SK-N-SH (cell line): ENCODE measurements at regions not wholly inside any gene's neighbourhood (a gene's known extent, or its start where the extent isn't known, plus 50 kb on each side); places are given as distances from the start of the nearest gene placed in this dataset.

Experiments used
- CTCF ChIP-seq: fragments of 200-600 bp; sonication (generic); IDR thresholded peaks from 2 replicates; pipeline ENCODE4 v1.6.1; 2017; ENCODE audit warnings: antibody characterized with exemption, mild to moderate bottlenecking, moderate library complexity
- GATA2 ChIP-seq: sonication (generic); formaldehyde crosslinking; IDR thresholded peaks from 2 replicates; pipeline ENCODE4 v1.5.0; 2020; ENCODE audit warnings: mild to moderate bottlenecking, missing genetic modification reagents
- MAX ChIP-seq: IDR thresholded peaks from 2 replicates; pipeline ENCODE4 v1.4.0; 2012; ENCODE audit warnings: low read depth
- REST ChIP-seq: IDR thresholded peaks from 2 replicates; pipeline ENCODE4 v1.6.1; 2012; ENCODE audit warnings: mild to moderate bottlenecking, low read depth, low read length, moderate library complexity
- USF1 ChIP-seq: IDR thresholded peaks from 2 replicates; pipeline ENCODE4 v1.4.0; 2012; ENCODE audit warnings: low read depth, borderline replicate concordance
- USF2 ChIP-seq: fragments of 150-350 bp; IDR thresholded peaks from 2 replicates; pipeline ENCODE4 v1.6.1; 2017; ENCODE audit warnings: antibody characterized with exemption, low read length, low read depth, borderline replicate concordance

- TF ChIP-seq CTCF (no peak), GATA2 (CRISPR knock-in tag) (no peak), USF2 (no peak), USF1 (no peak), MAX (no peak), REST (no peak)
Observed at GRCh38 chr4:124964852-124965496, 252.4 kb upstream of the ANKRD50 start.
